ENCODE measurements at regions not wholly inside any gene's neighbourhood (a gene's known extent, or its start where the extent isn't known, plus 50 kb on each side); places are given as distances from the start of the nearest gene placed in this dataset.

GRCh38 chr2:120452131-120452530, 106.2 kb downstream of the INHBB start:
- H3K79me2 ChIP-seq (ENCODE audit: control insufficient read depth, insufficient read depth, low read length) = no peaks in the 10 kb centered on the region
- H3K27ac ChIP-seq (ENCODE audit: control insufficient read depth, insufficient read depth) = no peak overlapping the region
- H3K27me3 ChIP-seq (replicated peaks in 1 of 2; ENCODE audit: control insufficient read depth in 2 of 2, insufficient read depth in 2 of 2, low read length in 1 of 2) = peaks cover 0 to 4% of the 10 kb centered on the region in 2 experiments; a peak in 3 of 4 replicates
- no peaks in the 10 kb centered on the region for H4K20me1 ChIP-seq (ENCODE audit: control insufficient read depth, insufficient read depth)
- no peaks in the 10 kb centered on the region for H3K4me1 ChIP-seq (ENCODE audit: control insufficient read depth, insufficient read depth, low read length)
- no peak overlapping the region for H3K4me2 ChIP-seq (ENCODE audit: control insufficient read depth, insufficient read depth)
- no peak for TF ChIP-seq RELB (IDR thresholded peaks at IDR 0.05; ENCODE audit: low read depth)
- TF ChIP-seq TBL1XR1 (IDR thresholded peaks at IDR 0.05; ENCODE audit: low read depth, low read length) = no peak
- TF ChIP-seq GABPA (IDR thresholded peaks at IDR 0.05; ENCODE audit: low read depth) = no peak
- TF ChIP-seq MTA2 (IDR thresholded peaks at IDR 0.05; ENCODE audit: low read depth) = no peak
- no peak for TF ChIP-seq ZSCAN29 (IDR thresholded peaks at IDR 0.05)
- no peak for TF ChIP-seq SRF (IDR thresholded peaks at IDR 0.05; ENCODE audit: low read depth in 2 of 2, low read length in 2 of 2)
- TF ChIP-seq BCL11A (IDR thresholded peaks at IDR 0.05; ENCODE audit: low read depth, low read length) = no peak
- TF ChIP-seq KLF5 (IDR thresholded peaks at IDR 0.05; ENCODE audit: partially characterized antibody) = no peak
- no peaks in the 10 kb centered on the region for H3K36me3 ChIP-seq (ENCODE audit: control insufficient read depth in 2 of 2, insufficient read depth in 2 of 2, low read length in 1 of 2)
- no peak overlapping the region for H3K4me3 ChIP-seq
- H2AFZ ChIP-seq (ENCODE audit: control insufficient read depth, low read depth, low read length) = no peak overlapping the region
- ATAC-seq (no peak), DNase-seq (ENCODE audit: low read depth, low spot score) (no peak), FAIRE-seq (no peak)
- SMC1A ChIA-PET (ENCODE audit: uncharacterized antibody, unreplicated experiment) = no interaction called here
- intact Hi-C loops (cut with micrococcal nuclease; ENCODE audit: unreplicated experiment) = no loop called here
- CTCF ChIA-PET = no interaction called here
- POLR2A ChIA-PET = no interaction called here
- no peaks in the 10 kb centered on the region for H3K9me3 ChIP-seq (replicated peaks; ENCODE audit: control insufficient read depth, insufficient read depth, low read length)
- no TSS peak for BruUV-seq (replicated peaks)
- 14% methylated on average over 7 of the region's 7 CpGs for WGBS (ENCODE audit: insufficient coverage, insufficient replicate concordance, low lambda C conversion rate, missing lambda C conversion rate)
- RAD21 ChIA-PET (ENCODE audit: unreplicated experiment) = no interaction called here
- in situ Hi-C loops (cut with MboI) = no loop called here
- no peak overlapping the region for H3K9ac ChIP-seq (ENCODE audit: control insufficient read depth, insufficient read depth, low read length)

Measured in GM12878 (cell line).